ENCODE measurements at regions not wholly inside any gene's neighbourhood (a gene's known extent, or its start where the extent isn't known, plus 50 kb on each side); places are given as distances from the start of the nearest gene placed in this dataset.

- no peak for DNase-seq
These were observed 1418.2 kb downstream of the AACS start for GRCh38 chr12:126483145-126484068.

- DNase-seq, result no peak
These were observed 1422.3 kb downstream of the AACS start for GRCh38 chr12:126487431-126487980.

GRCh38 chr12:126488806-126489205, 1423.6 kb downstream of the AACS start:
- no peak for DNase-seq

GRCh38 chr12:126492181-126492580, 1426.9 kb downstream of the AACS start:
- DNase-seq, result no peak

- DNase-seq, result no peak
These were observed 1428.3 kb downstream of the AACS start for GRCh38 chr12:126493366-126494108.

- DNase-seq, result no peak
These were observed 1431.0 kb downstream of the AACS start for GRCh38 chr12:126496201-126496600.

GRCh38 chr12:126506426-126507182, 1441.4 kb downstream of the AACS start:
- DNase-seq, result no peak

- no peak for DNase-seq
These were observed 1442.0 kb downstream of the AACS start for GRCh38 chr12:126507231-126507630.

GRCh38 chr12:126509572-126509971, 1444.3 kb downstream of the AACS start:
- DNase-seq, result no peak

GRCh38 chr12:126510630-126511029, 1445.4 kb downstream of the AACS start:
- no peak for DNase-seq

GRCh38 chr12:126512916-126513913, 1448.0 kb downstream of the AACS start:
- DNase-seq, result no peak

- no peak for DNase-seq
These were observed 1453.5 kb downstream of the AACS start for GRCh38 chr12:126518596-126519200.

- no peak for DNase-seq
These were observed 1454.6 kb downstream of the AACS start for GRCh38 chr12:126519833-126520232.

- no peak for DNase-seq
These were observed 1458.7 kb downstream of the AACS start for GRCh38 chr12:126523891-126524290.

GRCh38 chr12:126534495-126534894, 1469.3 kb downstream of the AACS start:
- no peak for DNase-seq

GRCh38 chr12:126534942-126535341, 1469.7 kb downstream of the AACS start:
- no peak for DNase-seq

GRCh38 chr12:126535971-126536370, 1470.7 kb downstream of the AACS start:
- no peak for DNase-seq

- DNase-seq, result no peak
These were observed 1472.8 kb downstream of the AACS start for GRCh38 chr12:126537961-126538530.

- no peak for DNase-seq
These were observed 1473.7 kb downstream of the AACS start for GRCh38 chr12:126538888-126539287.

- DNase-seq, result no peak
These were observed 1480.2 kb downstream of the AACS start for GRCh38 chr12:126545411-126545810.

- DNase-seq, result no peak
These were observed 1482.7 kb downstream of the AACS start for GRCh38 chr12:126547905-126548304.
